ENCODE measurements at regions not wholly inside any gene's neighbourhood (a gene's known extent, or its start where the extent isn't known, plus 50 kb on each side); places are given as distances from the start of the nearest gene placed in this dataset.
A peak's percentile ranks its signal among the peaks of the same experiment; 100 is the strongest.
"Not testable (repeated sequence)": the region's sequence is repeated elsewhere in the genome, so short reads cannot be mapped to it uniquely, and the experiment has no call there.

DNA sequence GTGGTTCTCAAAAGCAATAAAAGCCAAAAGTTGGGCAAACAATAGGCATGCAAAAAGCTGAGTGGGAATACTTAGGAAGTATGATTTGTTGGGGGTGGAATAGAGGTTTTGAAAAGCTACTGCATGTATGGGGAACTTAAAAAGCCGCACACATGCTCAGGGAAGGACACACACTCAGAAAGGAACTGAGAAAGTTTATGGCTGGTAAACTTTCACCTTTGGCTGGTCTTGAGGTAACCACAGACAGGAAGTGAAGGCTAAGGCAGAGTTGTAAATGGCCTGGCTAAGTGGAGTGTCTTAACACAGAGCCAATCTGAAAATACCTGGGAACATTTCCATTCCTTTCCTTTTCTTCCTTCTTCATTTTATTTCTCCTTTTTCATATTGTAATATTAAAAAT lies 134.5 kb upstream of the EXOC2 start:
- DNase-seq (ENCODE audit: low read depth in 1 of 2, low spot score in 1 of 2) = no peak

DNA sequence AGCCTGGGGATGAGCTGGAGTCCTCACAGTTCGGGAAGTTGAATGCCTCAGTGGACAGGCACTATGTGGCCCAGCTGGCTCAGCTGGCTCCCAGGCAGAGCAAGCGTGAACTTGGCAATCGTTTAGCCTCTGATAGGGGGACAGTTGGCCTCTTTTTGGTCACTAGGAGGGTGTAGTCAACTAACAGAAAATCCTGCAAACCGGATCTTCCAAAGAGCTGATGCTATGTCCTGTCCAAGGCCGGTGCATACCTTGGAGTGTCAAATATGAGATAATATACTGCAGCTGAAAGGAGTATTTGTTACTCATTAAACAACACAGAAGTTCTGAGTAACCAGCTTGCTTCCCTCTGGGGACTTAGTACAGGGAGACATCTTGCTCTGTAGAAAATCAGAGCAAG lies 126.2 kb upstream of the EXOC2 start:
- DNase-seq (ENCODE audit: low read depth in 1 of 2, low spot score in 1 of 2) = no peak

DNA sequence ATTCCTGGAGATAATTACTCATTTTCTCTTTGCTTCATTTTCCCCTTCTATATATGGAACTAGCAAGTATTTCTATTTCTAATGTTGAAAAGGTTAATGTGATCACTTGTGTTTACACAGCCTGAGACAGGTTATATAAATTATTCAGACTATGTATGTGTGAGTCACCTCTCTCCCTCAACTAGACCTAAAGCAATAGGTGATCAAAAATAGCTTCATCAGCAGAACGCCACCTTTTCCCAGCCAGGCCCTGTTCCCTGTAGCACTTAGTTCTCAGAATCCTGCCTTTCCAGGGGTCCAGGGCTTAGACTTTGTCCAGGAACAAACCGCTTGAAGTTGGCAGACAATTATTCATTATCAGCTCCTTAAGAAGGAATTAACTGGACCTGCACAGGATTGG lies 125.3 kb upstream of the EXOC2 start:
- DNase-seq (ENCODE audit: low read depth in 1 of 2, low spot score in 1 of 2) = no peak

- DNase-seq (ENCODE audit: low read depth in 1 of 2, low spot score in 1 of 2) = peak in 1 of 2 donors; percentile 35
Measured at GRCh38 chr6:816510-817084, 123.7 kb upstream of the EXOC2 start.

DNA sequence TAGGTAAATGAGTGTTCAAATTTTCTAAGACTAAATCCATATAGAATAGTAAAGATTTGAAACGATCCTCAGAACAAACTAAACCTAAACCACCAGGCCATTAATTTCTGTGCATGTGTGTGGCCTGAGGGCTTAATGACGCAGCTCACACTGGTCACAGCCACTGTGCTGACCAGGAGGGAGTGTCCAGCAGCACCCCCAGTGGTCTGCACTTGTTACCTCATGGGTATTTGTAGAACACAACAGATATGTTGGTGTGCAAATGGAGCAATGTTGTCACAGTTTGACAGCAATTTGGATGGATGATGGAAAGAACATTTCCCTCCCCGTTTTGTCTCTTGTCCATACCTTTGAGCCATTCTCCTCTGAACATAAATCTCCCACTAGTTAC lies 122.4 kb upstream of the EXOC2 start:
- DNase-seq (ENCODE audit: low read depth in 1 of 2, low spot score in 1 of 2) = no peak

DNA sequence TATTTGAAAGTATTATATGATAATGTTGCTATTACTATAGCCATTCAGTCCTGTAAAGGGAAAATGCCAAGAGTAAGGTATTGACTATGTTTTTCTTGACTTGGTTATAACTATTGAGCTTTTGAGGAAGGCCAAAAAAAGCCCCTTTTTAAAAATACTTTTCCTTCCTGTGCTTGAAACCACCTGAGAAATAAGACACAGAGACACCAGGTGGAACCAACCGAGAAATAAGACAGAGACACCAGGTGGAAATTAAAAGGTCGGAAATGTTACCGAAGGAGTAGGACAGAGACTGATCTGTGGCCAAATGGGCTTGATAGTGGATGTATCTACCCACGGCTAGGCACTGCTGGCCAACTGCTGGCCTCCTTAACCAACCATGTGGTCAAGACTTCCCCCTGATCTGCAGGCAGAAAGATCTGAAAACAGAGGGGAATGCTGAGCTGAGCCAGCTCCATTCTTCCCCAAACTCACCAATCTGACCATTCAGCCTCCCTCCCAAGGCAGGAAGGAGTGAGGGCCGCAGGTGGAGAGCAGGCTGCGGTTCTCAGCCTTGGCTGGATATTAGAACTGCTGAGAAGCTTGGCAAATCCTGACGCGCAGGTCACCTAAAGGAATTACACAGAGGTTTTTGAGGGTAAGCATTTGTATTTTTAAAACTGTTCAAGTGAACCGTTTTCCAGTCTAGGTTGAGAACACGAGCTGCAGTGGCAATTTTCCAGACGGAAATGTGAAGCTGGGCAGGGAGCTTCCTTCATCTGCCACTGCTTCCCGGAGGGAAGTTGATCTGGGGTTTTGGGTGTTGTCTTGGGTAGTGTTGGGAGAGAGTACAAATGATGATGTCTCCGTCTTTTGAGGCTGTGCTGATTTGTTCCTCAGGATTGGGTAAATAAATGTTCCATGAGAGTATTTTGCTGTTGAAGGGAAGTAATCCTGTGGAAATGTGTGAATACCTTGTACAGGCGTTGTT lies 121.7 kb upstream of the EXOC2 start:
- no peak for DNase-seq (ENCODE audit: low read depth in 1 of 2, low spot score in 1 of 2)

DNA sequence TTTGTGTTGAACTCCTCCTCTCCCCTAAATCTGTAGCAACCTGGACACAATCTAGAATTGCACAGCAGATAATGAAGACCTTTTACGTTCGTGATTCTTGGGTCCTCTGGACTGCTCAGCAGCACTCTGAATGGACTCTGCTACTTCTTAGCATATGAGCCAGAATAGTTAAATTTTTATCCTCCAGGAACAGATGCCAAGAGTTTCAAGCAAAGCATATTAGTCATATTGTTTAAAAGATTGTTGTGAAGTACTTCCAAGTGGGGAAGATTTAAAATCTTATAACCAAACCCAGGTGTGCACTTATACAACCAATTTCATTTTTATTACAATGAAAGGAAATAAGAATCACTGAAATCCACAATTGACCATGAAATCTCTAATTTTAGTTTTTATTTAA lies 118.9 kb upstream of the EXOC2 start:
- DNase-seq (ENCODE audit: low read depth in 1 of 2, low spot score in 1 of 2) = no peak

- no peak for DNase-seq (ENCODE audit: low read depth in 1 of 2, low spot score in 1 of 2)
Measured at GRCh38 chr6:811191-811590, 118.3 kb upstream of the EXOC2 start.

DNA sequence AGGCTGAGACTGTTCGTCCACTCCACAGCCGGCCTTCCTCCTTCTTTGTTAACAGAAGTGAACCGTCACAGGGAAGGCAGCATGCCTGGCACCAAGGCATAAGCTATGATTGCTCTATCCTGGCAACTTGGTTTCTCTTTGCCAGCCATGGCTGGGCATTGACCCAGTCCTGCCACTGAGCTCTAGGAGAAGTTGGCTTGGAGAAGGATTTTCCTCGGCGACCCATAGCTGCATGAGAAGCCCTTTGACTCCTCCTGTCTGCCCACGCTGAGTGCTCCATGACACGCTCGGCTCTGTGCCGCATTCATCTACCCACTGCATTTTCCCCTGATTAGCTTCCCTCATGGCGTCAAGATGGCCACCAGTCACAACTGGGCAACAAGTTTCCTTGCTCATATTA lies 111.8 kb upstream of the EXOC2 start:
- no peak for DNase-seq (ENCODE audit: low read depth in 1 of 2, low spot score in 1 of 2)

- no peak for DNase-seq (ENCODE audit: low read depth in 1 of 2, low spot score in 1 of 2)
Measured at GRCh38 chr6:804317-804716, 111.4 kb upstream of the EXOC2 start.

GRCh38 chr6:803191-803977 lies 110.4 kb upstream of the EXOC2 start:
- no peak for DNase-seq (ENCODE audit: low read depth in 1 of 2, low spot score in 1 of 2)

DNA sequence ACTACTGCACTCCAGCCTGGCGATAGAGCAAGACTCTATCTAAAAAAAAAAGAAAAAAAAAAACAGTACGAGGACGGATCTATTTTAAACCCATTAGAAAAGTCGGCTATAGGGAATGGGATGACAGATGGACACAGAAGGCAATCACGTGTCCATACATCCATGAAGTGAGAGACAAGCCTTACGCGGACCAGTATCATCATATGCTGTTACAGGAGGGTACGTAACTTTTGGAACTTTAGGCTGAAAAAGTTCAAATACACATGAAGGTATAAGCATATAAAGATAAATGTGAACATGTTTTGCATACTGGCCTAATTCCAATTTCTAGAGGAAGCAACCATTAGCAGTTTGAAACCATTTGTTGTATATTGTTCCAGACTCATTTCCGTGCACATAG lies 109.8 kb upstream of the EXOC2 start:
- DNase-seq (ENCODE audit: low read depth in 1 of 2, low spot score in 1 of 2) = no peak

DNA sequence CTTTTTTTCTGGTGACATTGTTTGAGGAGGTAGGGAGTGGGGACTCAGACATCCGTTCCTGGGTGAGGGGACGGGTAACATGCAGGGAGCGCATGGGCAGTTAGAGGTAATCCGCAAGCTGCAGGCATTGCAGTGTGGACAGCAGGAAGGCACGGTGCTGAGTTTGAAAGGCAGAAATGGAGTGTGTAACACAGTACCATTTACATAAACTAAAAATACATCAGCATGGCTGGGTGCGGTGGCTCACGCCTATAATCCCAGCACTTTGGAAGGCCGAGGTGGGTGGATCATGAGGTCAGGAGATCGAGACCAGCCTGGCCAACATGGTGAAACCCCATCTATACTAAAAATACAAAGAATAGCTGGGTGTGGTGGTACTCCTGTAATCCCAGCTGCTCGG lies 109.3 kb upstream of the EXOC2 start:
- DNase-seq (ENCODE audit: low read depth in 1 of 2, low spot score in 1 of 2) = not testable (repeated sequence)

DNA sequence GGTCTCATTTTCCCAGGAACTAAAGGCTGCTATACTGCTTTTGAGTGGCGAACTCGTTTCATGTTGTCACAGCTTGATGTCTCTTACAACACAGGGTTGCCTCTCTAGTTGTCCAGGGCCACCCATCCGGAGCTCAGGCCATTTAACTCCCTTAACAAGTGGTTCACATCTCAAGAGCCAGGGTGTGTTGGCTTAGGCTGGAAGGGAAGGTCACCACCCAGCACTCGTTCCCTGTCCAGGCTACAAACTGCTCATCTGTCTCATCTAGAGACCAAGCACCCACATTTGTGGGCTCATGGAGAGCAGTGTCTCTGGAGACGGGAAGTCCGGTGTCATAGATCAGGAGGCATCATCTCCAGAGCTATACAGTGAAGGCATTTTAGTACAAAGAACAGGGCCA lies 106.8 kb upstream of the EXOC2 start:
- no peak for DNase-seq (ENCODE audit: low read depth in 1 of 2, low spot score in 1 of 2)

DNA sequence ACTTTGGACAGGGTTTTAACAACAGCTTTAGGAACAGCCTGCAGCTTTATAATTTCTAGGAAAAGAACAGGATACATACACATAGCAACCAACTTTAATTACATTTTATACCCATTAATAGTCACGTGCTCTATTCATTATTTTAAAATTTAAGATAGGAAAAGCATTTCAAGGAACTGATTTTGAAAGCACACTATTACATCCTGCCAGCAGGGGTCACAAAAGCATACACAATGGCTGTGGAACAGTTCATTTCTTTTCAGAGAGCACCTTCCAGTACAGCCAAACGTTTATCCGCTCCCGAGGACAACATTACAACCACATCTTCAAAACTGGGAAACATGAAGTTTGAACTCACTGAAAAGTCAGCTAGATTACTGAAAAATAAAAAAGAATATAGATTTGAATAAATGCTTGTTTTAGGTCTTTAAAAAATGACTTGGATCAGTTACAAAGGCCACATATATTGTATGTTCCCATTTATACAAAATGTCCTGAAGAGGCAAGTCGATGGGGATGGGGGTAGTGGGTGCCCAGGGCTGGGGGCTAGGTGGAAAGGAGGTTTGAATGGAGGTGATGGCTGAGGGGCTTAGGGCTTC lies 104.6 kb upstream of the EXOC2 start:
- peak in 1 of 2 donors; percentile 31 for DNase-seq (ENCODE audit: low read depth in 1 of 2, low spot score in 1 of 2)

DNA sequence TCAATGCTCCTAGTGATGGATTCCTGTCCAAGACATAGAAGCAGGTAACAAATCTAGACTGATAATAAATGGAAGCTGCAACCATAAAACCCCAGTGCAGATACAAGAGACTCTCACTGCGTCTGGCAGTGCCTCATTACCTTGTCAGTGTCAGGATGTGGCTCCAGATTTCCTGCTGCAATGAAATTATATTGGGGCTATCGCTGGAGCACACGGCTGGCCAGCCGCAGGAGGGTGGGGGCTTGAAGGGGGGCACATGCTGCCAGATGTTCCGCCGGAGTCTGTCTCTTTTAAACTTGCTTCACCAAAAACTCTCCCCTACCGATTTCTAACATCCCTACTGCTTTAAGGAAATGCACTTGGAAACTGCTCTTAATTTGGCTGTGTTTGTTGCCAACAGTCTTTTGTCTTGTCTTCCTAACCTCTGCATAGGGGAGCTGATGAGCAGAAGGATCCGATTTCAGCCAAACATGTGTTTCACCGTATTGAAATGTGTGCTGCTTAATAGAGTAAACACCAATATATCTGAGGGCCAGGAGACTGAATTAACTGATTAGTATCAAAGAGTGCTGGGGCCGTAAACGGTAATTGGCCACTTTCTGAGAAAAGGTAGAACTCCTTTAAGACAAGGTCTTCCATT lies 102.2 kb upstream of the EXOC2 start:
- no peak for DNase-seq (ENCODE audit: low read depth in 1 of 2, low spot score in 1 of 2)

GRCh38 chr6:793261-793660 lies 100.3 kb upstream of the EXOC2 start:
- DNase-seq (ENCODE audit: low read depth in 1 of 2, low spot score in 1 of 2) = no peak

GRCh38 chr6:792662-793061 lies 99.7 kb upstream of the EXOC2 start:
- no peak for DNase-seq (ENCODE audit: low read depth in 1 of 2, low spot score in 1 of 2)

- no peak for DNase-seq (ENCODE audit: low read depth in 1 of 2, low spot score in 1 of 2)
Measured at GRCh38 chr6:788058-788457, 95.1 kb upstream of the EXOC2 start.

DNA sequence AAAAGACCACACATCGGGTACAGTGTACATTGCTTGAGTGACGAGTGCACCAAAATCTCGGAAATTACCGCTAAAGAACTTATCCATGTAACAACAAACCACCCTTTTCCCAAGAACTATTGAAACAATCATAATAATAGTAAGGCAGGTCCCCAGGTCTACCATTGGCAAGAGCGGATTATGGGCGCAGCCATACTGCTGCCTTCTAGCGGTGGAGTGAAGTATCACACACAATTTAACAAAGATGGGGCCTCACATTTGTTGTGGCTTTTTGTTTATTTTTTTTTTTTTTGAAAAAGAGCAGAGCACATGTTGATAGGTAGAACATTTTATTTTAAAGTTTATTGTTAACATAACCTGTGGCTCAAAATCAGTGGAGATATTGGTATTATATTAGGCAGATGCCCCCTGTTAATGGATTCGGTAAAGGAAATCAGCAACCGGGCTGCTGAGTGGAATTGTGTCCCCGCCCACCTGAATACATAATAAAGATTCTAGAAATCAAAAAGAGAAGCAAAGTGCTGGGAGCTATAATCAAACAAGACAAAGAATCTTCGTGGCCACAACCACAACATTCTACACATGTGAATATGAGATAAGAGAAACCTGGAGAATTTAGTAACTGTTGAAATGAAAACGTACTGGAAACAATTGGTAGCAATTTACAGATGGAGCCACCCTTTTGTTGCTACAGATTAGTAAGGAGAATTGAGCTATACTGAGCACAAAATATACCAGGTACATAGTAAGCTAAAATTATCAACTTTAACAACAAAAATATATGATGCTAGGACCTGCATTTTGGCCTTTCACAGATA lies 94.2 kb upstream of the EXOC2 start:
- no peak for DNase-seq (ENCODE audit: low read depth in 1 of 2, low spot score in 1 of 2)
